ENCODE measurements at regions not wholly inside any gene's neighbourhood (a gene's known extent, or its start where the extent isn't known, plus 50 kb on each side); places are given as distances from the start of the nearest gene placed in this dataset.

- Histone ChIP-seq H3K4me3 (ENCODE audit: low read length in 3 of 3) (no peak overlapping the region), H3K4me1 (ENCODE audit: control insufficient read depth in 2 of 3, insufficient read depth in 2 of 3, low read depth in 1 of 3, low read length in 3 of 3) (no peaks in the 10 kb centered on the region), H3K27ac (ENCODE audit: low read depth in 2 of 2, low read length in 2 of 2) (no peak overlapping the region), H3K36me3 (ENCODE audit: control insufficient read depth in 2 of 3, insufficient read depth in 3 of 3, low read length in 3 of 3) (no peaks in the 10 kb centered on the region), H3K9ac (ENCODE audit: low read length in 3 of 3) (no peak overlapping the region), H3K9me3 (ENCODE audit: control insufficient read depth in 2 of 3, insufficient read depth in 1 of 3, low read length in 3 of 3) (no peaks in the 10 kb centered on the region), H3K27me3 (ENCODE audit: control insufficient read depth, insufficient read depth, low read length) (no peaks in the 10 kb centered on the region)
- intact Hi-C loops (cut with DNase I): no loop called here
- DNase-seq (no peak), FAIRE-seq (no peak)
- TF ChIP-seq CTCF (IDR thresholded peaks at IDR 0.05; ENCODE audit: borderline replicate concordance, extremely low read depth, insufficient read depth): no peak
Observed at GRCh38 chr3:182482705-182483104, 310.6 kb upstream of the ATP11B start.

GRCh38 chr3:182484682-182485081, 308.6 kb upstream of the ATP11B start:
- no peak for TF ChIP-seq CTCF (IDR thresholded peaks at IDR 0.05; ENCODE audit: borderline replicate concordance, extremely low read depth, insufficient read depth)
- intact Hi-C loops (cut with DNase I): no loop called here
- Histone ChIP-seq H3K36me3 (ENCODE audit: control insufficient read depth in 2 of 3, insufficient read depth in 3 of 3, low read length in 3 of 3) (no peaks in the 10 kb centered on the region), H3K4me1 (ENCODE audit: control insufficient read depth in 2 of 3, insufficient read depth in 2 of 3, low read depth in 1 of 3, low read length in 3 of 3) (no peaks in the 10 kb centered on the region), H3K27ac (ENCODE audit: low read depth in 2 of 2, low read length in 2 of 2) (no peak overlapping the region), H3K4me3 (ENCODE audit: low read length in 3 of 3) (no peak overlapping the region), H3K9ac (ENCODE audit: low read length in 3 of 3) (no peak overlapping the region), H3K9me3 (ENCODE audit: control insufficient read depth in 2 of 3, insufficient read depth in 1 of 3, low read length in 3 of 3) (no peaks in the 10 kb centered on the region), H3K27me3 (ENCODE audit: control insufficient read depth, insufficient read depth, low read length) (no peaks in the 10 kb centered on the region)
- FAIRE-seq (no peak), DNase-seq (peak in 3 of 5 donors; percentile 53 to 75 (median 66))

- H3K9ac ChIP-seq (ENCODE audit: low read length in 3 of 3): no peak overlapping the region
- intact Hi-C loops (cut with DNase I): no loop called here
- H3K4me1 ChIP-seq (ENCODE audit: control insufficient read depth in 2 of 3, insufficient read depth in 2 of 3, low read depth in 1 of 3, low read length in 3 of 3): no peaks in the 10 kb centered on the region
- FAIRE-seq (no peak), DNase-seq (no peak)
- H3K27me3 ChIP-seq (ENCODE audit: control insufficient read depth, insufficient read depth, low read length): no peaks in the 10 kb centered on the region
- H3K27ac ChIP-seq (ENCODE audit: low read depth in 2 of 2, low read length in 2 of 2): no peak overlapping the region
- TF ChIP-seq CTCF (IDR thresholded peaks at IDR 0.05; ENCODE audit: borderline replicate concordance, extremely low read depth, insufficient read depth): no peak
- H3K4me3 ChIP-seq (ENCODE audit: low read length in 3 of 3): no peak overlapping the region
- no peaks in the 10 kb centered on the region for H3K9me3 ChIP-seq (ENCODE audit: control insufficient read depth in 2 of 3, insufficient read depth in 1 of 3, low read length in 3 of 3)
- H3K36me3 ChIP-seq (ENCODE audit: control insufficient read depth in 2 of 3, insufficient read depth in 3 of 3, low read length in 3 of 3): no peaks in the 10 kb centered on the region
Observed at GRCh38 chr3:182485301-182485700, 308.0 kb upstream of the ATP11B start.

- Histone ChIP-seq H3K9me3 (ENCODE audit: control insufficient read depth in 2 of 3, insufficient read depth in 1 of 3, low read length in 3 of 3) (no peaks in the 10 kb centered on the region), H3K36me3 (ENCODE audit: control insufficient read depth in 2 of 3, insufficient read depth in 3 of 3, low read length in 3 of 3) (no peaks in the 10 kb centered on the region), H3K9ac (ENCODE audit: low read length in 3 of 3) (no peak overlapping the region), H3K4me3 (ENCODE audit: low read length in 3 of 3) (no peak overlapping the region), H3K27ac (ENCODE audit: low read depth in 2 of 2, low read length in 2 of 2) (no peak overlapping the region), H3K4me1 (ENCODE audit: control insufficient read depth in 2 of 3, insufficient read depth in 2 of 3, low read depth in 1 of 3, low read length in 3 of 3) (peaks cover 0 to 3% (median 0%) of the 10 kb centered on the region in 3 donors), H3K27me3 (ENCODE audit: control insufficient read depth, insufficient read depth, low read length) (no peaks in the 10 kb centered on the region)
- no peak for DNase-seq
- TF ChIP-seq CTCF (IDR thresholded peaks at IDR 0.05; ENCODE audit: borderline replicate concordance, extremely low read depth, insufficient read depth): no peak
- FAIRE-seq: no peak
- intact Hi-C loops (cut with DNase I): no loop called here
Observed at GRCh38 chr3:182486463-182486862, 306.8 kb upstream of the ATP11B start.

All from kidney (tissue), 13 donors.